ENCODE measurements at regions not wholly inside any gene's neighbourhood (a gene's known extent, or its start where the extent isn't known, plus 50 kb on each side); places are given as distances from the start of the nearest gene placed in this dataset.

DNA sequence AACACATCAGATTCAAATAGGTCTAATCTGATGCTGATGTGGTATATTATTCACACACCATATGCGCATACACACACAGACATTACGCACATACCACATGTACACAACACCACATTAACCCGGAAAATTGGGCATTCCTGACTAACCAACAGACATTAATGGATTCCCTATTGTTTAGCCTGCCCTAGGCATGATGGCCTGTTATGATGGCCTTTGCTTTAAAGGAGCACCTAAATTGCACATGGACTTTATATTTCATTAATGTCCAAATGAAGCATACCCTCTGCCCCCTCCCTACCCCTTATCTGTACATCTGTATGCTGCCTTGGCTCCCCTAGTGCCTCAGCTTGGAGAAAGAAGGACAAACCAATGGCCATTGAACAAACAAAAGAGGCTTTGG, 127.7 kb upstream of the PRLR start:
- intact Hi-C loops (cut with micrococcal nuclease) = no loop called here
- Mint-ChIP-seq H3K4me1 (no peaks in the 10 kb centered on the region), H3K27ac (no peak overlapping the region), H3K36me3 (ENCODE audit: low read depth) (no peaks in the 10 kb centered on the region), H3K27me3 (peaks cover 3% of the 10 kb centered on the region), H3K9me3 (peaks cover 4% of the 10 kb centered on the region), H3K4me3 (no peak overlapping the region)
- DNase-seq = no peak

DNA sequence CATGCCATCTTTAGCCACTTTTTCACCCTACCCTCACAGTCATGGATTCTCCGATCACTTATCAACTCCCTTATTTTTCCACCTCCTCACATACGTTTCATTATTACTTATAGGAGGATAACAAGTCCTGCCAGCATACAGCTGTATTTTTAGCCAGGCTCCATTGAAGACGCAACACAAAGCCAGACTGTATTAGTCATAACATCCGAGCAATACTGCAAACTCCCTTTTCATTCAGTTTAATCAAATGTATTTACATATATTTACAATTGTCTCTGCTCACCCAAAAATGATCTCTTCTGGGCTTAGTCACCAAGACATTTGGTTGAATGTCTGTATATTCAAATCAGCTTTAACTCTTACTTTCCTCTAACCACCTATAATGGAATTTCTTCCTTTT, 126.4 kb upstream of the PRLR start:
- intact Hi-C loops (cut with micrococcal nuclease) = no loop called here
- Mint-ChIP-seq H3K27me3 (peaks cover 3% of the 10 kb centered on the region), H3K9me3 (peaks cover 11% of the 10 kb centered on the region), H3K4me1 (no peaks in the 10 kb centered on the region), H3K27ac (no peak overlapping the region), H3K36me3 (ENCODE audit: low read depth) (no peaks in the 10 kb centered on the region), H3K4me3 (no peak overlapping the region)
- no peak for DNase-seq

DNA sequence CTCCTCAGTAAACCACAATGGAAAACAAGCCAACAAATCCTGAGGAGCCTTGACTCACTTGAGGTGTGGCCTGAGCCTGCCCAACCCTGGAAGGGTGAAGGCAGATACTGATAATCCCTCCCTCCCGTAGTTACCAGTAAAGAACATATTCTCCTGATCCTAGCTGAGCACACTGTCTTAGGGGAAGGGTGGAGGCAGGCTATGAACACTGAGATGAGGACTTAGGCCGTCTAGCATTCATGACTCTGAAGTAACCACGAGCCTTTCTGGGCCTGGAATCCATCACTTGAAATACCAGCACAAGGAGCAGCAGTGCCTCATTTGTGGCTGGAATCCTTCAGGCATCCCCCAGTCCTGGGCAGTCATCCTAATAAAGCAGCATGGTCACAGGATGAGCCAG, 124.5 kb upstream of the PRLR start:
- intact Hi-C loops (cut with micrococcal nuclease) = no loop called here
- Mint-ChIP-seq H3K27me3 (no peaks in the 10 kb centered on the region), H3K36me3 (ENCODE audit: low read depth) (no peaks in the 10 kb centered on the region), H3K9me3 (peaks cover 18% of the 10 kb centered on the region), H3K4me3 (no peak overlapping the region), H3K27ac (no peak overlapping the region), H3K4me1 (no peaks in the 10 kb centered on the region)
- DNase-seq = no peak

DNA sequence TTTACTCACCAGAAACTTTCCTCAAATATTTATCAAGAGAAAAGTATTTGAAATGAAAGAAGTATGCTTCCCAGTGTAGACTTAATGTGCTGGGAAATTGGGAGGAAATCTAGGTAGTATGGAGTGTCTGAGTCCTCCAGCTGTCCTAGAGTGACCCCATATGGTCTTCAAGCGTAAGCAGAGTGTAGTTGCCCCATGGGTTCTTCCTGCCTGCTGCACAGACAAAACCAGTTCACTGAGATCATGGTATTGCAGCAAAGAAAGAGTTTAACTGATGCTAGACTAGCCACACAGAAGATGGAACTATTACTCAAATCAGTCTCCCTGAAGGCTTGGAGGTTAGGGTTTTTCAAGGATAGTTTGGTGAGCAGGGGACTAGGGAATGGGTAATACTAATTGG, 114.9 kb upstream of the PRLR start:
- no peaks in the 10 kb centered on the region for H3K27me3 Mint-ChIP-seq
- H3K4me1 Mint-ChIP-seq = no peaks in the 10 kb centered on the region
- H3K36me3 Mint-ChIP-seq (ENCODE audit: low read depth) = no peaks in the 10 kb centered on the region
- H3K27ac Mint-ChIP-seq = no peak overlapping the region
- no peak for DNase-seq
- intact Hi-C loops (cut with micrococcal nuclease) = no loop called here
- H3K9me3 Mint-ChIP-seq = peaks cover 3% of the 10 kb centered on the region
- no peak overlapping the region for H3K4me3 Mint-ChIP-seq

DNA sequence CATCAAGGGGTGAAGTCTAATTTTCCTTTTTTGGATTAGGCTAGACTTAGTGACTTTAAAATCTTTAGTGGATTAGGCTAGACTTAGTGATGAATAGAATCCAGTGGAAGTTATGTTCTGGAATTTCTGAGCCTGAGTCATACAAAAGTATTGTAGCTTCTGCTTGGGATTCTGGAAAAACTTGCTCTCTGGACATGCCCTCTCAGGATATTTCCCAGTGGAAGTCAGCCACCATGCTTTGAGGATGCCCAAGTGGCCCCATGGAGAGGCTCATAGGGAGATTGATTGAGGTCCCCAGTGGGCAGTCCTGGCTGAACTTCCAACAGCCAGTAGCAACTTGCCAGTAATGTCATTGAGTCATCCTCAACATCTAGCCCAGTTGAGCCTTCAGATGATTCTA, 112.4 kb upstream of the PRLR start:
- intact Hi-C loops (cut with micrococcal nuclease) = no loop called here
- Mint-ChIP-seq H3K4me1 (no peaks in the 10 kb centered on the region), H3K9me3 (peaks cover 3% of the 10 kb centered on the region), H3K27ac (no peak overlapping the region), H3K4me3 (no peak overlapping the region), H3K27me3 (no peaks in the 10 kb centered on the region), H3K36me3 (ENCODE audit: low read depth) (no peaks in the 10 kb centered on the region)
- no peak for DNase-seq

DNA sequence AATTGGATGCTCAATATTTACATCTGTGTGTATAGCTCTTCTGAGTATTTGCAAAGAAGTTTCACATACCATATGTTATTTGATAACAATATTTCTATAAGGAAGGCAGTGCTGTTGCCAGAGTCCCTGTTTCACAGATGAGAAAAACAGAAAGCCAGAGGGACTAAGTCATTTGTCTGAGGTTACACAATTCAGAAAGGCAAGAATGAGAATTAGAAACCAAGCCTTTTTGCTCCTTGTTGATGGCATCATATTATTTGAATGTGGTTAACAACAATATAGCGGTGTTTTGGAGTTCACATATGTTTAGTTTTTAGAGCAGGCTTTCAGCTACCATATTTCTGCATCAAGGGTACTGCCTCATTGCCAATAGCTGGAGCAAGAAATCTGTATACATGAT, 110.9 kb upstream of the PRLR start:
- DNase-seq = no peak
- no peak overlapping the region for H3K4me3 Mint-ChIP-seq
- H3K27ac Mint-ChIP-seq = no peak overlapping the region
- no peaks in the 10 kb centered on the region for H3K4me1 Mint-ChIP-seq
- H3K36me3 Mint-ChIP-seq (ENCODE audit: low read depth) = no peaks in the 10 kb centered on the region
- intact Hi-C loops (cut with micrococcal nuclease) = no loop called here
- no peaks in the 10 kb centered on the region for H3K27me3 Mint-ChIP-seq
- H3K9me3 Mint-ChIP-seq = peaks cover 3% of the 10 kb centered on the region

DNA sequence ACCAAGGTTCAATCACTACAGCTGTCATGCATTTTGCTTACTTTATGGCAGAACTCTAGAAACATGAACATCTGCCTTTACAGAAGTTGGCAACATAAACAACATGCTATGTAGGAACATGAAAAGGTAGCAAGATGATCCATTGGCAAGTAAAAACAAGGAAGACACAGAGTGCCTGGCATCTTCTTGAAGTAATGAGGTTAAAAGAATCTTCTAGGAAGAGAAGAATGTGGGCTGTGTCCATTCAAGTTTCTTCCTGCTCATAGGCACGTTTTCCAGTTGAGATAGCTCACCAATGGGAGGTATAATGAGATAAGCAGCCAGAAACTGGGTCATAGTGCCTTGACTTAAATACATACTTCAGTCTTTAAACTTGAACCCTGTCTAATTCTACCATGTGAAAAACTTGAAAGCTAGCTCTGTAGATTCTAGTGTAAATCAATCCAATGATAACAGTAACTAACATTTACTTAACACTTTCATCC, 109.4 kb upstream of the PRLR start:
- Mint-ChIP-seq H3K4me3 (no peak overlapping the region), H3K9me3 (peaks cover 3% of the 10 kb centered on the region), H3K27ac (no peak overlapping the region), H3K27me3 (no peaks in the 10 kb centered on the region), H3K4me1 (no peaks in the 10 kb centered on the region), H3K36me3 (ENCODE audit: low read depth) (no peaks in the 10 kb centered on the region)
- no peak for DNase-seq
- intact Hi-C loops (cut with micrococcal nuclease) = no loop called here

DNA sequence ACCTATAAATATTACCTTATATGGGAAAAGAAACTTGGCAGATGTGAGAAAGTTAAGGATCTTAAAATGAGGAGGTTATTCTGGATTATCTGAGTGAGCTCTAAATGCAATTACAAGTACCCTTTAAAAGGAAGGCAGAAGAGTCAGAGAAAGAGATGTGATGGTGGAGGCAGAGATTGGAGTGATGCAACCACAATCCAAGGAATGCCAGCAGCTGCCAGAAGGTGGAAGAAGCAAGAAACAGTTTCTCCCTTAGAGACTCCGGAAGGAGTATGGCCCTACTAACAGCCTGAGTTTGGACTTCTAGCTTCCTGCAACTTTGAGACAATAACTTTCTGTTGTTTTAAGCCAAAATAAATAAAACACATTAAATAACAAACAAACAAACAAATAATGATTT, 108.7 kb upstream of the PRLR start:
- Mint-ChIP-seq H3K4me3 (no peak overlapping the region), H3K4me1 (no peaks in the 10 kb centered on the region), H3K27ac (no peak overlapping the region), H3K27me3 (no peaks in the 10 kb centered on the region), H3K36me3 (ENCODE audit: low read depth) (no peaks in the 10 kb centered on the region), H3K9me3 (peaks cover 3% of the 10 kb centered on the region)
- no peak for DNase-seq
- intact Hi-C loops (cut with micrococcal nuclease) = no loop called here

DNA sequence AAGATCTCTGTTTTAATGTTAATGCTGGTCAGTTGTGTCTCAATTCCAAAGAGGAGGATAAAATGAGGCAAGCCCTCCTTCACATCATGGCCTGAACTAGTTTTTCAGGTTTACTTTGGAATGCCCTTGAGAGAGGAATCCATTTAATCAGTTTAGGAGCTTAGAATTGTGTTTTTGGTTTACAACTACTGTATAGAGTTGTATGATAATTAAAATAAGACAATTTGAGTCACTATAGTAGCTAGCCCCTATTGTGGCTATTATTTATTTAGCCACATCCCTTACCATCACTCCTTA, 107.8 kb upstream of the PRLR start:
- no peaks in the 10 kb centered on the region for H3K27me3 Mint-ChIP-seq
- intact Hi-C loops (cut with micrococcal nuclease) = no loop called here
- no peak for DNase-seq
- no peaks in the 10 kb centered on the region for H3K4me1 Mint-ChIP-seq
- H3K9me3 Mint-ChIP-seq = no peaks in the 10 kb centered on the region
- no peak overlapping the region for H3K27ac Mint-ChIP-seq
- H3K36me3 Mint-ChIP-seq (ENCODE audit: low read depth) = no peaks in the 10 kb centered on the region
- no peak overlapping the region for H3K4me3 Mint-ChIP-seq

DNA sequence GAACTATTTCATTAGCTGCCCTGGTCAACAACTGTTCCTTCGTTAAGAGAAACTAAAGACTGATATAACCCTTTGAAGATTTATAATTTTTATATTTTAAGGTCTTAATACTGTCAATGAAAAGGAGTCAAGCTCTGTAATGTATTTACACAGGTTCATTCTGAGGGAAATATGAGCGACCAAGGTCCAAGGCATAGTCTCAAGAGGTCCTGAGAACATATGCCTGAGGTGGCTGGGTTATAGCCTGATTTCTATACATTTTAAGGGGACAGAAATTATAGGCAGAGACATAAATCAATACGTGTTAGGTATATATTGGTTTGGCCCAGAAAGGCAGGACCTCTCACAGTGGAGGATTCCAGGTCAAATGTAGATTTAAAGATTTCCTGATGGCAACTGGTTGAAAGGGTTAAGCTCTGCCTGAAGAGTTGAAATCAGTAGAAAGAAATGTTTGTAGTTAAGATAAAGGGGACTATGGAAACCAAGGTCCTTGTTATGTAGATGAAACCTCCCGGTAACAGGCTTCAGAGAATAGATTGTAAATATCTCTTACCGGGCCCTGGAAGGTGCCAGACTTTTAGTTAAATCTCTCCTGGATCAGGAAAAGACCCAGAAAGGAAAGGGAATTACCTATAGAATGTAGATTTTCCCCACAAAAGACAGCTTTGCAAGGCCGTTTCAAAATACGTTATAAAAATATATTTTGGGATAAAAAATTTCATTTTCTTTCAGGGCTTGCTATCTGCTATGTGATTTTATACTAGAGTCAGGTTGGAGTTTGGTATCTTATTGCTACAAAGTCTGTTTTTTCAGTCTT, 107.3 kb upstream of the PRLR start:
- intact Hi-C loops (cut with micrococcal nuclease) = no loop called here
- no peak for DNase-seq
- Mint-ChIP-seq H3K27me3 (no peaks in the 10 kb centered on the region), H3K36me3 (ENCODE audit: low read depth) (no peaks in the 10 kb centered on the region), H3K4me1 (no peaks in the 10 kb centered on the region), H3K4me3 (no peak overlapping the region), H3K9me3 (no peaks in the 10 kb centered on the region), H3K27ac (no peak overlapping the region)

DNA sequence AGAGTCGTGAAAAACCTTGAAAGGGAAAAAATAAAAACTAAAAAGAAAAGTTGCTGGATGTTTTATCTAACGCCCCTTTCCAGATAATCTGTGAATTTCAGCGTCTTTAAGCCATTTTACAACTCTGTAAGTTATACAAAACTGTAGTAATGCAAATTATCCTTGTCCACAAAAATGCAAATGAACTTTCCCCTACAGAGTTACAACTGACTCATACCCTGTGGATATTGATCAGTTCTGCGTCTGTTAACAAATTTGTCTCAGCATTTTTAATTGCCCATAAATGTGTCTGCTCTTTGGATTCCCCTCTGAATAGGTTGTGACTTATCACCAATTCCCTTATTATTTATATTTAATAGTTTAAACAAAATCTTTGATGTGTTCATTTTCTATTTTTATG, 105.9 kb upstream of the PRLR start:
- Mint-ChIP-seq H3K36me3 (ENCODE audit: low read depth) (no peaks in the 10 kb centered on the region), H3K4me1 (no peaks in the 10 kb centered on the region), H3K4me3 (no peak overlapping the region), H3K9me3 (no peaks in the 10 kb centered on the region), H3K27ac (no peak overlapping the region), H3K27me3 (no peaks in the 10 kb centered on the region)
- DNase-seq = no peak
- intact Hi-C loops (cut with micrococcal nuclease) = no loop called here

DNA sequence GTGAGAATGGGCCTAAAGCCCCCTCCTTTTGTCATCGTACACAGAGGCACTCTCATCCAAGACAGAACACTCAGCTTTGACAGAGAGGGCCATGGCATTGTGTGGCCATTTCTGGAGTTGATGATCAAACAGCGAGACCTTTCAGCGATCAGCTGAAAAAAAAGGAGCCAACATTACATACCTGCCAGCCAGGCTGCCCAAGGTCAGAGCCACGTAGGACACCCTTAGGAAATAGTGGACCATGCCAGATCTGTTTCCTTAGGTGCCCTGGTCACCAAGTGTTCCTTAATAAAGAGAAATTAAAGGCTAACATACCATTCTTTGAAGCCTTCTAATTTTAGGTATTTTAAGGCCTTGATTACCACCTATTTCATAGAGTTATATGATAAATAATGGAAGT, 105.5 kb upstream of the PRLR start:
- Mint-ChIP-seq H3K27me3 (no peaks in the 10 kb centered on the region), H3K4me1 (no peaks in the 10 kb centered on the region), H3K4me3 (no peak overlapping the region), H3K36me3 (ENCODE audit: low read depth) (no peaks in the 10 kb centered on the region), H3K27ac (no peak overlapping the region), H3K9me3 (no peaks in the 10 kb centered on the region)
- intact Hi-C loops (cut with micrococcal nuclease) = no loop called here
- DNase-seq = no peak

DNA sequence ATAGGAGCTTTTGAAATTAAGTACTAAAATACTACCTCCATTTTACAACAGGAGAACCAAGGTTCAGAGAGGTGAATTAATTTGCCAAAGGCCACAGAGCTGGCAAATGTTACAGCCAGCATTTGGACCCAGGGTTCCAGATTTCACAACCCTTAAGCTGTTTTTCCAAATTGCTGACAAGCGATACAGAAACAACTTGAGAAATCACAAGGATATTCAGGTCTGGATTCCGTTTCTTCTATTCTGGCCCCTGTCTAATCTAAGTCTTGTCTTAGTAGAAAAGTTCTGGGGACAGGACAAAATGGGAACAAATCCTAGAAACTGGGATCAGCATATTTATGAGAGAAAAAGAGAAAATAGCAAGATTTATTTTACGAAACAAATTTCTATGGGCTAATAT, 103.1 kb upstream of the PRLR start:
- H3K4me1 Mint-ChIP-seq = no peaks in the 10 kb centered on the region
- intact Hi-C loops (cut with micrococcal nuclease) = no loop called here
- no peak for DNase-seq

DNA sequence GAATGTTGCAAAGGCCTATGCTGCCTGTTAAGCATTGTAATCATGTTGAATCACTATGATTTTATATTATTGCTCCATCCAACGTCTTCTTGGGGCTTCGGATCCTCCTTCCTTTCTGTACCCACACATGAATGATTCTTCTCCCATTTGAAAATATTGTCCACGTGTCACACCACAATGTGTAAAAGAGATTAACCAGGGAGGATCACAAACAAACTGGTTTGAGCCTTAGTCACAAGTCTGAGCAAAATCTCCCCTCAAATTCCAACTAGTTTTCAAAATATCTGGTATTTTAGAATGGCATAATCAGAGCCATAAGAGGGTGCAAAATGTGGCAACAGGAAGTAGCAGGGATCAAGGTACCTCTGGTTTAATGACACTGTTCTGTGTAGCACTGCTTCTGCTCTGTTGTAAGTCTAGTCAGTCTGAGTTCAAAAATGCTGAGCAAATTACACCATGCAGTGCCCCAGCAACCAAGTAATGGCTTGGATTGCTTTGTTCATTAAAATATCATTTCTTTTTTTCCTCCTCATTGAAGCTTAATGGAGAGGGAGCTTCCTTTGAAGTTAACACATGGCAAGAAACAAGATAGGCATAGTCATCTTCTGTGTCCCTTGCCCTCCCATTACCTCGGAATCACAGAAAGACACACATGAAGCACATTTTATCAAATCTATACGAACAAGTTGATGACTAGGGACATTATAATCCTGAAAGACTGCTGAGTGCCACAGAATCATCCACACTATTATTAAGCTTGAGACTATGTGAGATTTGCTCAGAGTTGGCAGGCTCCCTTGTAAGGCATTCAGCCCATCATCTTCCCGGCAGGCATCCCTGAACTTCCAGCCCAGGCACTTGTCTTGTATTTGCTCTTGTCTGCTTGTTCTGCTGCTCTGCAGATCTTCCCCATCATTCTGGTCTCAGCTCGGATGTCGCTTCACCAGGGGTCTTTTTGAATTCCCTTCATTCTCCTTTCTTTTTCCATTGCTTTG, 102.0 kb upstream of the PRLR start:
- H3K9me3 Mint-ChIP-seq = no peaks in the 10 kb centered on the region
- no peak overlapping the region for H3K4me3 Mint-ChIP-seq
- no peaks in the 10 kb centered on the region for H3K36me3 Mint-ChIP-seq (ENCODE audit: low read depth)
- H3K27me3 Mint-ChIP-seq = no peaks in the 10 kb centered on the region
- intact Hi-C loops (cut with micrococcal nuclease) = no loop called here
- H3K4me1 Mint-ChIP-seq = no peaks in the 10 kb centered on the region
- H3K27ac Mint-ChIP-seq = no peak overlapping the region
- no peak for DNase-seq

More for the DNA sequence above, 103.1 kb upstream of the PRLR start:
- Mint-ChIP-seq H3K4me3 (no peak overlapping the region), H3K9me3 (no peaks in the 10 kb centered on the region), H3K27me3 (no peaks in the 10 kb centered on the region), H3K36me3 (ENCODE audit: low read depth) (no peaks in the 10 kb centered on the region), H3K27ac (no peak overlapping the region)
